Fibroblast of upper back skin (primary cell): ENCODE measurements at regions not wholly inside any gene's neighbourhood (a gene's known extent, or its start where the extent isn't known, plus 50 kb on each side); places are given as distances from the start of the nearest gene placed in this dataset.
"Not testable (repeated sequence)": the region's sequence is repeated elsewhere in the genome, so short reads cannot be mapped to it uniquely, and the experiment has no call there.

Source experiments
- DNase-seq: peaks from one replicate; pipeline ENCODE4 v3.0.0-alpha.2; 2013

DNA sequence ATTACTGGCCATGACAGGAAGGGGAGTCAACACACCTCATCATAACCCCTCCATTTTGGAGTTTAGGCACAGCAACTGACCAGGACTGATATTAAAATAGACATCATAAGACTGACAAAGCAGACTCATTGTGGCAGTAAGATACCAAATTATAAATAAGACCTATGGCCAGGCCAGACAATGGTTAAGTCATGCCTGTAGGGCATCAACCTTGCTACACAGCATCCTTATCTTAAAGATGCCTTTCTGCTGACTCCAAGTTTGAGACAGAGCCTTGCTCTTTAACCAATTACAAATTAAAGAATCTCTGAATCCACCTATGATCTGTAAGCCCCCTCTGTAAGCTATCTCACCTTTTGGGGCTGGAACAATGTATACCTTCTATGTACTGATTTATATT, 65.5 kb downstream of the VCX2 start:
- DNase-seq = no peak

DNA sequence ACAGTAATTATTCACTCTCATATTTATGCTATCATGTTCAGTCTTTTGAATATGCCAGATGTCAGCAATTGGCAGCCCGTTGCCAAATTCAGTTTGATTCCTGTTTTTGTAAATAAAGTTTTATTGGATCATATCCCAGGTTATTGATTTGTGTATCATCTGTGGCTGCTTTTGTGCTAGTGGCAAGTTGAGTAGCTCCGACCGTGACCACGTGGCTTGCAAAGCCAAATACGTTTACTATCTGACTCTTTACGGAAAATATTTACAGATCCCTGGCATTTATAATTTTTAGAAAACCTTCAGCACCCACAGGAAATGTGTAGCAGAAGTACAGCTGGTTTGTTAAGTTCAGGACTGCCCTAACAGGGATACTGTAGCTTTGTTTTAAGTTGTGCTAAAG, 67.4 kb downstream of the VCX2 start:
- DNase-seq = no peak

DNA sequence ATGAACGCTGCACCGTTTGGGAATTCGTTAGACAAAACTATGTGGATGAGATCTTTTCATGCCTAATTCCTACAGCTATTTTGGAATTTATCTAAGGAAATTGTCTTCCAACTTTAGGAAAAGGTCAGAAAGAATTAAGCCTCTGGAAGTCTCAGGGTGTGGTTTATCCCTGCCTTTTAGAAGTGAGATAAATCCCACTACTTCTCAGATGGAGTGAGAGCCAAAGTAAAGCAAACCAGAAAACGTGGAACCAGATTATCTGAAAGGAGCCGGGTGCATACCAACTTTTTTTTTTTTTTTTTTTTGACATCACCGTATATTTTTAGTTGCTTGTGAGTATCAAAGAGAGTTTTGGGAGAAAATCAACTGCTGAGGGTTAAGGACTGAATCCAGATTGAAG, 79.6 kb downstream of the VCX2 start:
- no peak for DNase-seq

DNA sequence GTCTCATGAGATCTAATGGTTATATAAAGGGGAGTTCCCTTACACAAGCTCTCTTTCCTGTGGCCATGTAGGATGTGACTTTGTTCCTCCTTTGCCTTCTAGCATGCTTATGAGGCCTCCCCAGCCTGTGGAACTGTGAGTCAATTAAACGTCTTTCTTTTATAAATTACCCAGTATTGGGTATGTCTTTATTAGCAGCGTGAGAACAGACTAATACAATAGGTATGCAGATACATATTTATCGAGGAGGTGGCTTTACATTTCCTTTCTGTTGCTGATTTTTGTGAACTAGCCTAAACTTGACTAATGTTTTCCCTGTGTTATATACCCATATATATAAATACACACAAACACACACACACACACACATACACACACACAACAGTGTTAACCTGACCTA, 80.2 kb downstream of the VCX2 start:
- DNase-seq = no peak

DNA sequence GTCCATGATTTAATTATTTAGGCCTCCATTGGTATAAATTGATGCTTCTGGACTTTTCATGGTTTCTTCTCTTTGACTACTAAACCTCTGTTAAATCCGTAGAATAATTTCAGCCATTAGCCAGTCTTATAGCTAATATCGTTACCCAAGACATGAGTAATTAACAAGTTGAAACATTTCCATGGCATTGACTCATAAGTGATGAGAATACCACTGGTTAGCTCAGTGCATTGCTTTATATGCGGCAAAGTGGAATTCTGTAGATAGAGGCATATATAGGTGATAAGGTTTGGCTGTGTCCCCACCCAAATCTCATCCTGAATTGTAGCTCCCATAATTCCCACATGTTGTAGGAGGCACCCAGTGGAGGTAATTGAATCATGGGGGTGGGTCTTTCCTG, 80.6 kb downstream of the VCX2 start:
- DNase-seq = no peak

DNA sequence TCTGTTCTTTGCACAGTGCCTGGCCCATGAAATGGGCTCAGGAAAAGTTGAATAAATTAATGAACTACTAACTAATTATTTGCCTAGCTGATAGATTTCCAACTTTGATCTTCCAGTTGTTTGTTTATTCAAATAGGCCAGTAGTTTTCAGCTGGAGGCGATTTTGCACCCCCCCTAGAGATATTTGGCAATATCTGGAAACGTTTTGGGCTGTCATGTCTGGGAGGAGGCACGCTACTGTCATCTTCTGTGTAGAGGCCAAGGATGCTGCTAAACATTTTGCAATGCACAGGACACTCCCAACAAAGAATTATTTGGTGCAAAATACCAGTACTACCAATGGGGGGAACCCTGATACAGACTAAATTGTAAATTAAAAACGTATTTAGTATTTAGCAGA, 81.9 kb downstream of the VCX2 start:
- no peak for DNase-seq

DNA sequence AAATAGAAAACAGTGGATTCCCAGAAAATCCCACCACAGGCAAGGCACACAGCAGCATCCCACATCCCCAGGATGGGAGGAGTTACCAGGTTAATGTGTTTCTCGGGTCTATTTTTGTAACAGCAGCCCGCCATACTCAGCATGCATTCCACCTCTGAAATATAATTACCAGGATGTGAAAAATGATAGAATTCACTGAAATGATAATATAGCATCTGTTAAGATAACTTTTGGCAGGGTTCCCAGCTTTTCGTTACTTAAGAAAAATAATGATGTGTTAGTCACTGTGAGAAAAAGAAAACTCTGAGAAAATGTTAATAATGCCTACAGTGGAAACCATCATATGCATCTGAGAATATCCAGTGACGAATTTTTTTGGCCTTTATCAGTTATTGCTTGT, 87.1 kb downstream of the VCX2 start:
- peak; percentile 73 for DNase-seq

DNA sequence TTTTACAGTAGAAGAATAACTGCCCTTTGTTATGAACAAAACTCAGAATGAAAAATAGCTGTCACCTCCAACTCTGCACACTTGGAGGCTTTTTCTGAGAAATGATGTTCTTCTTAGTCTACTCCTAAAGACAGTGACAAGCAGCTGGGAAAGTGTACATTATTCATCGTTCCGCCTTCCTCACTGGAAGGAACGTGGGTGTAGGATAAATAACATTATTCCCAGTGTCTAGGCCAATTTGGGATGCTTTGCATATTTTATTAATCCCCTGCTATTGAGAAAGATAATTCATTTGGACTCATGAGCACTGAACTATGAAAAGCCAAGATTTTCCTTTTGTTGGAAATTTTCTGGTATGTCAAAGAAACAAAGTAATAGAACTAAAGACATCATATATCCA, 87.8 kb downstream of the VCX2 start:
- peak; percentile 44 for DNase-seq

DNA sequence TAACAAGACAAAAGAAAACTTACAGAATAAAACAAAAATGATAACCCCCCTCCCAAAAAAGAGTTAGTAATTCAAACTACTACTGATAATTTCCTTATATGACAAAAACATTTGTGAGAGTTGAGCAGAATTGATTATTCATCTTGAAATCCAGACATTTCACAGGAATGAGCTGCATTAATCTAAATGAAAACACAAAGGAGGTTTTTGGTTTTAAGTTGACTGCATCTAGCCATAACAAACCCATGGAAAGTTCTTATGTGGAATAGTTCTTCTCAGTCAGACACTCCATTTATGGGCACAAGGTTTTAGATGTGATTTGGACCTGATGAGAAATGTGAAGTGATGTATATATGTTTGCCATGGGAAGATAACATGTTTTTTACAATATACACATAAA, 95.4 kb downstream of the VCX2 start:
- peak; percentile 17 for DNase-seq

DNA sequence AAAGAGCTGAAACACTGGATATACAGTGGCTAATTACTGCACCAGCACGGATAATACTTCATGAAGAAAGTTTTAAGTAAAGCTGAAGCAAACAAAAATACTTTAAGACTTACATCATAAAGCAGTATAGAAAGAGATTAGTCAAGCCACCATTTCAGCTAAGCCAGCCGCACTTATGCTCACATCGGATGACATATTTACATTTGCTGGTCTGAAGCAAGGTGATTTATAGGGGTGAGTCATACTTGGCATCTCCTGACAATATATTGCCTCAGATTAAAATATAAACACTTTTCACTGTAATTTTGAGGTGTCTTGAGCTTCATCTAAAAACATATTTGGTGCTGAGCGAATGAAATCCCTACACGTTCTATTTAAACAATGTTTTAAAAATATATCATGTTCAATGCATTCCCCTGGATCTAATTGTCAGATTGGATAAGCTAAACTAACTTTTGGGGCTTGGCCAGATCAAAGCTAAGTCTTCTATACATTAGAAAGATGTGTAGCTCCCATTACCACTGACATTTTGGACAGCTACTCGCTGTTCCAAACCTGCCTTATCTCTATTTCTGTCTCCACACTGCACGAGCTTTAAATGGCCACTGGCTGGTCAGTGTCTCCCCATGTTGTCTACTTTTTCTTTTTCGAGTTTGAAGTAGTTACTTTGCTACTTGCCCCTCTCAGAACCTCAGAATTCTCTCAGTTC, 103.2 kb downstream of the VCX2 start:
- DNase-seq = peak; percentile 71

DNA sequence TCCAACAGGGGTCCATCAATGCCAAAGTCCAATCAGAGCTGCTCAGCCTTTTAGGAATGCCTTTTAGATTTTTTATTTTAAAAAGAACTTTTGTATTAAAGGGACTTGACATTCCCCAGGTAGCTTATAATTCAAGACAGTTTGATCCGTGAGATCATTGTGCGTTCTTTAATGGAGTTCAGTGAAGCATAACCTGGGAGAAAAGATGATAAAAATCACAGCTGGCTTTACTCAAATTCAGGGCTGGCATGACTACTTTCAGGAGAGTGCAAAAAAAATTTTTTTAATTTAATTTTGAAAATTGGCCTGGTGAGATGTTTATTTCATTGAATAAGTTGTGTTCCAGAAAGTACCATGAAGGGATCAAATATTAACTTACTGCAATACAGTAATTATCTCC, 118.2 kb downstream of the VCX2 start:
- no peak for DNase-seq

DNA sequence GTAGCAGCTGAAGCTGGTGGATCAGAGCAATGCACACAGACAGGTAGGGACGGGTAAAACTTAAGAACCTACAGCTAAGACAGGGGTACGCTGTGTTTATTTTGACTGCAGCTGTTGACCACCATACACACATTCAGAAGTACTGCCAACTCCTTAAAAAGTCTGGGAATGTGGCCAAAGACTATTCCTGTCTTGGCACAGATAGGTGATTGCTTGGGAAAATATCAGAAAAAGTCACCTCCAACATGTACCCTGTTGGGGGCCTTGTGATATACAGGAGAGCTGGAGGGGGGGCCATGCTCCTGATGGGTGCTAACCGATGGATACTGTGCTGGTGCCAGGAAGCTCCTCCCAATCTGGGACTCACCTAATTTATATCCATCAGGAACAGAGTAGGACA, 121.2 kb downstream of the VCX2 start:
- DNase-seq = no peak

DNA sequence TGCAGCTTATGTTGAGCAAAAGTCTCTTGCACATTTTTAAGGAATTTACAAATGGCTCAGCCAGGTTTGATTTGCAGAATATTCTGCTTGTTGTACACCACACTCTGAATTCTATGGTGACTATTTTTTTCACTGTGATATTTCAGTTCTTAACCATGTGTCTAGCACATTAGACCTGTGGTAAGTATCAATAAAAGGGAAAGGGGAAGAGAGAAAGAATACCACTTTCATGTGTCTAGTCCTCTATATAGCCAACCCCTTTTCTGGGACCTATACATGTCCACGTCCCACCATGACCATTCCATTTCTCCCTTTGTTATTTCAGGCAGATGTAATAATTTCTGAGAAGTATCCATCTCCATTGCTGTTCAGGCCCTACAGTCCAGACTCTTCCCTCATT, 121.3 kb upstream of the PNPLA4 start:
- DNase-seq = no peak

DNA sequence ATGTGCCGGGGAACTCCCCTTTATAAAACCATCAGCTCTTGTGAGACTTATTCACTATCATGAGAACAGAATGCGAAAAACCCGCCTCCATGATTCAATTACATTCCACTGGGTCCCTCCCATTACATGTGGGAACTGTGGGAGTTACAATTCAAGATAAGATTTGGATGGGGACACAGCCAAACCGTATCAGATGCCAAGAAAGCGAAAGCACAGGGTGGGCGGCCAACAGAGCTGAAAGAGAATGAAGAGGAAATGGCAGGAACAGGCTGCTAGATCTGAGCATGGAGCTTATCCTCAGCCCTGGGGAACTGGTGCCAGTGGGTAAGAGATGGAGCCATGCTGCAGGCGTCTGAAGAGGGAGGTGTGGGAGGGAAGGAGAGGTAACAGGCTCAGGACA, 117.7 kb upstream of the PNPLA4 start:
- no peak for DNase-seq

DNA sequence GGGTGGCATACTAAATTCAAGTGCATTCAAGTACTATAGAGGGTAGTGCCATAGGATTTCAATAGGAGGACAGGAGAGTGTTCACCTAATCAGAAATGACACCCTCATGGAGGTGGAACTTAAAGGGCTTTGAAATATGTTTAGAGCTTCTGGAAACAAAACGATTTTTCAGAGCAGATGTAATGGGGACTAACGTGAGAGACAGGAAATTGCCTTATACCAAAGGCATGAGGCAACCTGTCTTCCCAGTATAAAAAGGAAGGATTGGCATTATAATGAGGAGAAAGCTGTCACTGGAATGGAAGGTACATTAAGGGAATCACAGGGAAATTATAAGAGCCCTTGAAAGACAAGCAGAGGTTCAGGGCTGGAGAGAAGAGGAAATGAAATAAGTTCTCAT, 116.3 kb upstream of the PNPLA4 start:
- no peak for DNase-seq

DNA sequence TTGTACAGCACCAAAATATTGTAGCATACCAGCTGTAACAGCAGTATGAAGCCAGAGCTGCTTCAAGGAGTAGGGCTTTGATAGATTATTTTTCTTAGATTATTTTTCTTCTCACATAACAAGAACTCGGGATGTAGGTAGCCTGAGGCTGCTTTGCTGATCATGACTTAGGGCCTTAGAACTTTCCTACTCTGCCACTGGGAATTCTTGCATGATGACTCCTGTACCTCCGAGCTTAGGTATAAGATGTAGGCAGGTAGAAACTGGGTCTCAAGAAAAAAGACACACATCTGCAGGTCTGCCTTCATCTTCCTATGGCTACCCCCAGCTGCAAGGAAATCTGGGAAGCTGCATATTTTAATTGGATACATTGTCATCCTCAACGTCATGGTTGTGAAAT, 115.9 kb upstream of the PNPLA4 start:
- DNase-seq = no peak

DNA sequence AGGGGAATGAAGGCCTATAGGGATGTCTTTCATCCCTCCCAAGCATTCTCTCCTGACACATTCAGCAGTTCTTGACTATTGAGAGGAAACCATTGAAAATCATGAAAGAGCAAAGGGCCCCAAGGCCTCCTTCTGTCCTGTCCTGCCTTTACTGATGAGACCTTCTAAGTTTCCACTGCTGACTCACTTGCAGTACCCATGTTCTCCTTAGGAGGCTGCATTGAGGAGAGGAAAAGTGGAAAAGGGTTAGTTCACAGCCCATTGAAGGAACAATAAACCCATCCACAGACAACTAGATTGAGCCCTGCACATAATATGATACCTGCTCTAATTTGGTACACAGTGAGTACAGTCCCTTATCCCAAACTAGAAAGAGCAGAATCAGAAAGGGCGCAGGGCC, 115.1 kb upstream of the PNPLA4 start:
- DNase-seq = no peak

DNA sequence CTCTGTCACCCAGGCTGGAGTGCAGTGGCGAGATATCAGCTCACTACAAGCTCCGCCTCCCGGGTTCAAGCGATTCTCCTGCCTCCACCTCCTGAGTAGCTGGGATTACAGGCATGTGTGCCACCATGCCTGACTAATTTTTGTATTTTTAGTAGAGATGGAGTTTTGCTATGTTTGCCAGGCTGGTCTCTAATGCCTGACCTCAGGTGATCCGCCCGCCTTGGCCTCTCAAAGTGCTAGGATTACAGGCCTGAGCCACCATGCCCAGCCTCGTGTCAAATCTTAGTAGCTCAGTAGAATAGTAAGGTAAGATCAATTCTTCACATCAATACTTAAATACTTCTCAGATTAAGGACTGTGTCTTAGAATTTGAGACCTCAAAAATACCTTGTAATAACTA, 112.5 kb upstream of the PNPLA4 start:
- DNase-seq = not testable (repeated sequence)

DNA sequence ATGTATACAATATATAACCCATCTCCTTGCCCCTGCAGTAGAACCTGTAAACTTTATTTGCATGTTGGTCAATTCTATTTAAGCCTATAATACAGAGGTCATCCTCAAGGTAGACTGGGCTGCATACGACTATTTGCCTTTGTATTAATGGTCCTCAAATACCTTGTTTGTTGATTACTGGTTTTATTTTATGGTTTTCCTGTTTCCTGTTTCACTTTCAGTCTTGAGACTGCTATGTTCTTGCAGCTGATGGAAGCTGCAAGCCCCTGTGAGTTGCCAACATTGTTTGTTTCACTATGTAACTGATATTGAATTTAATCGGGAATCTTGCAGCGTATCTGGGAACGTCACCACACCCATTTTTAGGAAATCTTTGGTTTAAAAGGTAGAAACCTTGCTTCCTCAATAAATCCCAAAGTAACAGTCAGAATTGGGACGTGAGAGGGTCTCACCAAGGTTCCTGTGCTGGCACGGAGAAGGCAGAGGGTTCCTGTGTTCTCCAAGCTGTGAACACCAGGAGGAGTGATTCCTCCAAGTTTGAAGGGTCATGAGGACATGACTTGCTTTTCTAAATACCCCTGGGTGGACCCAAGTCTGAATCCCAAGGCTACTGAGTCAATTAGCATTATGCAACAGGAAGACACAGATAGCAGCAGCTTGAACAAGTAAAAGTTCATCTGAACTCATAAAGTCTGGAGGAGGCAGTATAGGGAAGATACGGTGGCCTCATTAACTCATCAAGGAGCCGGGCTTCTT, 110.6 kb upstream of the PNPLA4 start:
- no peak for DNase-seq

DNA sequence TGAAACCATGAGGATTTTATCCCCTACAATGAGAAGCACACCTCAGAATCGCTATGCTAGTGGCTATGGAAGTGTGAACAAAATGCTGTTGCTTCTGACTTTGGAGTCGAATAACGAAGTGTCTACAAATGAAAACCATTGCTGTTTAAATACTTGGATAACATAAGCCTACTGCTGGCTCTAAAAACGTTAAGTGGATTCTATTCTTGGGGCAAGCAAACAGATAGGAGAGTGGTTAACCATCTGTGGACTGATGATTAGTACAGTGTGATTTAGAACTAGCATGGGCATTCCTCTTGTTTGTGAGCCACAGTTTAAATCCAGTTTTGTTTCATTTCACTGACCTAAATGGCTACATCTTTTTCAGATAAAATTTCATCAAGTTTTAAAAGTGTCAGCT, 109.7 kb upstream of the PNPLA4 start:
- DNase-seq = no peak

DNA sequence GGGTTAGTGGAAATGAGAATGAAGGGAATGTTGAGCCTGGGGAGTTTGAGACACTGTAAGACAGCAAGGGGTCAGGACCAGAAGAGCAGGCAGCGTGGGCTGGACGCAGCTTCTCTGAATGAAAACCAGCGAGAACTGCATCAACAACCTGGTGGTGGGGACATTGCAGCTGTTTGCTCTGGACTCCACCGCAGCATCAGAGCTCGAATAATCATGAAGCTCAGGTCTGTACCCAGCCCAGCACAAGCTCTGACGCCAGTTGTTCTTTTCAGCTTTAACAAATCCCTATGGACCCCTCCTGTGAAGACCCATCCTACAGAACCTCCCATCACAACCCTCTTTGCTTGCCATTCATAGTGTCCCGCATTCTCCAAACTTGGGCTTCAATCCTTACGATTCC, 106.8 kb upstream of the PNPLA4 start:
- DNase-seq = no peak

DNA sequence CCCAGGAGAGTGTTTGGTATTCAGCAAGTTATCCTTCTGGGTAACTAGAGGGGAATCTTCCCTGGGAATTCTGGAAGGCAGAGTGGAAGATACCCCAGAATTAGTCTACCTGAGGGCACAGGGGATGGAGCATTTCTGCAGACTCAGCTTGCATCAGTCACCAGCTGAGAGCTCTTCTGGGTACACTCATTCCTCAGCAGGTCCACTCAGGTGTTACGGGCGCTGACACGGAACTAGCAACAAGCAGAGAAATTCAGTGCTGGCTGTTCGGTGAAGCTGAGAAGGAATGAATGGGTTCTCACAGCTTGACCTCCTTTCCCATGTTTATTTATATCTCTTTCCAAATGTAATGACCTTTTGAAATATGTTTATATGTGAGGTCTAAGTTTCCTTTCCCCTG, 106.0 kb upstream of the PNPLA4 start:
- DNase-seq = no peak

DNA sequence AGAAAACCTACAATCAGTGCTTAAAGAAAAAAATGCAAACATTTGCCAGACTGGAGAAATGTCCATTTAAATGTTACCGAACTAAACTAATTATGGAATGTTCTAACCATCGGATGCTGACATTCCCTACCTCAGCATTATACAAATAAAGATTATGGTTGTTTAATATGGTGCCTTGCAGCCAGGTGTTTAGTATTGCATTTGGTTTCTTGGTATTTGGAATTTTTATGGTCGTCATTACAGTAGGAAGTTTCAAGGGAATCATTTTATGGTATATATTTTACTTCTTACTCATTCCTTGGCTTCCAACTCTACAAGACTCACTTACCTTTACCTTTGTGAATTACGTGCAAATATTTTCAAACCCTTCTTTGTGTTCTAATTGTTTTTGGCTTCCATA, 103.1 kb upstream of the PNPLA4 start:
- no peak for DNase-seq

DNA sequence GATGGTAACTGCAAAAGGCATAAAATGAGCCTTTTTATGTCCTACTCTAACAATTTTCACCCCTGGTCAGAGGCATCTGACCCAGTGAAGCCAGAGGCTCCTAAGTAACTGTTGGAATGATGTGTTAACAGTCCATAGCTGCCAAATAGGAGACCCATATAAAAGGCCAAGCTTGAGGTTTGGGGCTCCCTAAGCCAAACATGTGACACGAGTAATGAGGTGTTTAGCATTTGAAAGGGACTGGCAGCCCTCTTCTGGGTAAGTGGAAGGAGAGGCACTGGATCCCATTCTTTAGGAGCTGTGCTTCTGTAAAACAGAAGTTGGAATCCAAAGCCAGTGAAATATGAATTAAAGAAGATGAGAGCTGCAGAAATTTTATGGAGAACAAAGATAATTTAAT, 100.6 kb upstream of the PNPLA4 start:
- DNase-seq = no peak

DNA sequence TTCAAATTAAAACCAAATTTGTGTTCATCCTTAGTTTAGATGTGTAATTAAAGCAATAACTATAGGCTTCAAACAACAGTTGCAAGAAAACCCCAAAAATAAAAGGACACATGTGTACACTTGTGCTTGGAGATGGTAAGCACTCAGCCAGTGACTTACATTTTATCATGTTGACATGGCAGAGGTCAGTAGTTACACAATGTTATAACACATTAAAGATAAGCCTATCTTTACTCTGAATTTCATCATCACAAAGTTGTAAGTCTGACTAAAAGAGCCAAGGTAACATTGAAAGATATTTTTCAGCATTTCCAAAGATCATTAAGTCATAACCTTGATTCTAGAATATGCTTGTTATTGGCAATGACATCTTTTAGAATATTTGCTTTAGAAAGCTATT, 98.5 kb upstream of the PNPLA4 start:
- no peak for DNase-seq
